ENCODE measurements at regions not wholly inside any gene's neighbourhood (a gene's known extent, or its start where the extent isn't known, plus 50 kb on each side); places are given as distances from the start of the nearest gene placed in this dataset.

- no TSS peak for BruUV-seq (replicated peaks)
- Histone ChIP-seq H3K9ac (ENCODE audit: insufficient read depth in 1 of 2, low read depth in 2 of 2, low read length in 2 of 2) (no peak overlapping the region), H3K9me3 (replicated peaks; ENCODE audit: control insufficient read depth, insufficient read depth, low read depth, low read length) (no peaks in the 10 kb centered on the region), H3K4me2 (ENCODE audit: insufficient read depth, low read length) (no peak overlapping the region), H3K79me2 (ENCODE audit: control insufficient read depth, insufficient read depth, low read length) (no peaks in the 10 kb centered on the region), H4K20me1 (replicated peaks; ENCODE audit: control insufficient read depth, insufficient read depth, low read length) (no peaks in the 10 kb centered on the region), H3K27me3 (ENCODE audit: control insufficient read depth in 2 of 2, insufficient read depth in 2 of 2, low read length in 2 of 2) (no peaks in the 10 kb centered on the region), H3K4me1 (replicated peaks in 1 of 2; ENCODE audit: control insufficient read depth in 2 of 2, insufficient read depth in 2 of 2, low read length in 2 of 2) (no peaks in the 10 kb centered on the region), H3K36me3 (ENCODE audit: control insufficient read depth, insufficient read depth, low read length) (no peaks in the 10 kb centered on the region), H2AFZ (ENCODE audit: low read depth, low read length) (no peak overlapping the region), H3K27ac (ENCODE audit: extremely low read depth, low read depth, low read length) (no peak overlapping the region), H3K4me3 (no peak overlapping the region), H3K9me1 (ENCODE audit: control insufficient read depth, insufficient read depth, low read length) (no peaks in the 10 kb centered on the region)
- no peak for DNase-seq (ENCODE audit: extremely low read depth in 1 of 4, low spot score in 3 of 4)
- ATAC-seq: no peak
- 0% methylated on average over 12 of the region's 16 CpGs for WGBS (ENCODE audit: insufficient coverage, low coverage, missing lambda C conversion rate)
- POLR2A ChIA-PET: no interaction called here
- intact Hi-C loops (cut with micrococcal nuclease) (no loop called here), in situ Hi-C loops (cut with MboI) (no loop called here)
- no peak for FAIRE-seq
- CTCF ChIA-PET (ENCODE audit: low intra/inter-chr PET ratio): no interaction called here
- TF ChIP-seq ZSCAN32 (CRISPR knock-in tag; IDR thresholded peaks at IDR 0.05) (no peak), SP2 (IDR thresholded peaks at IDR 0.05; ENCODE audit: extremely low read depth, low read depth, low read length, poor library complexity, severe bottlenecking) (no peak), TAF1 (IDR thresholded peaks at IDR 0.05; ENCODE audit: control insufficient read depth, extremely low read depth, insufficient read depth, low read length, severe bottlenecking) (no peak), ZNF280A (IDR thresholded peaks at IDR 0.05; ENCODE audit: low read depth, partially characterized antibody) (no peak), BHLHE40 (IDR thresholded peaks at IDR 0.05; ENCODE audit: low read length) (no peak), CUX1 (CRISPR knock-in tag; IDR thresholded peaks at IDR 0.05) (no peak), NFATC3 (IDR thresholded peaks at IDR 0.05) (no peak), HMBOX1 (IDR thresholded peaks at IDR 0.05) (no peak), PRPF4 (IDR thresholded peaks at IDR 0.05; ENCODE audit: insufficient read depth, low read depth, low read length, poor library complexity, severe bottlenecking) (no peak)
These were observed 130.0 kb upstream of the GGTLC1 start for GRCh38 chr20:24118441-24119175.

Measured in K562 (cell line).